ENCODE measurements at regions not wholly inside any gene's neighbourhood (a gene's known extent, or its start where the extent isn't known, plus 50 kb on each side); places are given as distances from the start of the nearest gene placed in this dataset.
"Not testable (repeated sequence)": the region's sequence is repeated elsewhere in the genome, so short reads cannot be mapped to it uniquely, and the experiment has no call there.

DNA sequence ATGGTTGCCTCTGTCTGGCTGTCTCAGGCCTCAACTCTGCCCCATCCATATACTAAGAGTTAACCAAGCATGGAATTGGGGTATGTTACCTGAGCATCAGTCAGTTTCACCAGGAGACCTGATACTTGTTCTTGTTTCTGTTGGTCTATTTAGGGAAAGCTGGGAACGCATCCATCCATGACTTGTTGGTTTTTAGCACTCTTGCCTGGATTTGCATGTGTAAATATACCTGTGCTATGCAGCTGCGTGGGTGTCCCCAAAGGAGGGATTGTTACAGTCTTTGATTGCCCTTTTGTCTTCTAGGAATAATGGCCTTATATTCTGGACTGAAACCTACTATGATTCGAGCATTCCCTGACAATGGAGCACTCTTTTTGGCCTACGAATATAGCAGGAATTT is 151.9 kb upstream of the PABPC3 start:
- TF ChIP-seq, protein P1, sequence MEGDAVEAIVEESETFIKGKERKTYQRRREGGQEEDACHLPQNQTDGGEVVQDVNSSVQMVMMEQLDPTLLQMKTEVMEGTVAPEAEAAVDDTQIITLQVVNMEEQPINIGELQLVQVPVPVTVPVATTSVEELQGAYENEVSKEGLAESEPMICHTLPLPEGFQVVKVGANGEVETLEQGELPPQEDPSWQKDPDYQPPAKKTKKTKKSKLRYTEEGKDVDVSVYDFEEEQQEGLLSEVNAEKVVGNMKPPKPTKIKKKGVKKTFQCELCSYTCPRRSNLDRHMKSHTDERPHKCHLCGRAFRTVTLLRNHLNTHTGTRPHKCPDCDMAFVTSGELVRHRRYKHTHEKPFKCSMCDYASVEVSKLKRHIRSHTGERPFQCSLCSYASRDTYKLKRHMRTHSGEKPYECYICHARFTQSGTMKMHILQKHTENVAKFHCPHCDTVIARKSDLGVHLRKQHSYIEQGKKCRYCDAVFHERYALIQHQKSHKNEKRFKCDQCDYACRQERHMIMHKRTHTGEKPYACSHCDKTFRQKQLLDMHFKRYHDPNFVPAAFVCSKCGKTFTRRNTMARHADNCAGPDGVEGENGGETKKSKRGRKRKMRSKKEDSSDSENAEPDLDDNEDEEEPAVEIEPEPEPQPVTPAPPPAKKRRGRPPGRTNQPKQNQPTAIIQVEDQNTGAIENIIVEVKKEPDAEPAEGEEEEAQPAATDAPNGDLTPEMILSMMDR (IDR thresholded peaks at IDR 0.05): not testable (repeated sequence)
- not testable (repeated sequence) for TF ChIP-seq POLR2A, EP300 (IDR thresholded peaks at IDR 0.05)
